K562 (cell line): ENCODE measurements at regions not wholly inside any gene's neighbourhood (a gene's known extent, or its start where the extent isn't known, plus 50 kb on each side); places are given as distances from the start of the nearest gene placed in this dataset.

Experiments used
- ATAC-seq: fragments of 200-7000 bp; cut with Tn5 transposase; 3 replicates; pipeline ENCODE4 v1.9.1; 2020; ENCODE audit warnings: moderate library complexity
- BruUV-seq: library from RNA; stranded (reverse); fragments of 400-500 nt; replicated peaks from 2 replicates; lab custom pipeline; 2021; lab: Mats Ljungman, UMichigan
- CTCF ChIA-PET: fragments of 300-600 bp; formaldehyde crosslinking; extraction: SDS; loops from one replicate; lab custom pipeline; 2021; ENCODE audit warnings: low intra/inter-chr PET ratio; lab: Yijun Ruan, JAX
- POLR2A ChIA-PET: fragments of 300-600, 350-650 bp; sonication (Branson Sonifier 250); formaldehyde crosslinking; extraction: SDS; loops from one replicate; lab custom pipeline; 2021; ENCODE audit warnings: antibody characterized with exemption, inconsistent platforms; lab: Yijun Ruan, JAX
- DNase-seq, 4 experiments: peaks; one replicate each; pipeline versions ENCODE4 v3.0.0 to v3.0.0-alpha.2; 2011 to 2018; ENCODE audit warnings: low spot score in 3 of 4, mixed read lengths in 3 of 4; ENCODE audit errors: extremely low read depth in 1 of 4
- FAIRE-seq: peaks from 2 replicates; lab custom pipeline; 2011; peaks lifted over from hg19 to GRCh38; lab: Jason Lieb, UNC
- H2AFZ ChIP-seq: 2 replicates; pipeline ENCODE4 v1.6.0; 2011; ENCODE audit warnings: low read depth, low read length, control low read depth, inconsistent platforms
- H3K27ac ChIP-seq: fragments of 200-600 bp; 3 replicates; pipeline ENCODE4 v1.8.0; 2011; ENCODE audit warnings: low read depth, mild to moderate bottlenecking, control low read depth, inconsistent platforms, low read length, moderate library complexity, mixed read lengths; ENCODE audit errors: extremely low read depth
- H3K27me3 ChIP-seq, 2 experiments: fragments of 300-600 bp in 1 of 2; 2 replicates in 1 of 2; 3 replicates in 1 of 2; pipeline versions ENCODE4 v1.6.0 to v1.8.0; 2011; ENCODE audit warnings: inconsistent platforms in 2 of 2, low read length in 2 of 2, mild to moderate bottlenecking in 1 of 2, mixed read lengths in 1 of 2, moderate library complexity in 1 of 2; ENCODE audit not compliant: control insufficient read depth in 2 of 2, insufficient read depth in 2 of 2
- H3K36me3 ChIP-seq: fragments of 300-600 bp; 3 replicates; pipeline ENCODE4 v1.8.0; 2011; ENCODE audit warnings: mild to moderate bottlenecking, low read length, inconsistent platforms; ENCODE audit not compliant: control insufficient read depth, insufficient read depth
- H3K4me1 ChIP-seq, 2 experiments: fragments of 200-600 bp in 1 of 2; replicated peaks in 1 of 2; 2 replicates in 1 of 2; 3 replicates in 1 of 2; pipeline versions ENCODE4 v1.5.1 to v1.8.0; 2011; ENCODE audit warnings: inconsistent platforms in 2 of 2, low read length in 2 of 2, mild to moderate bottlenecking in 1 of 2, mixed read lengths in 1 of 2, moderate library complexity in 1 of 2; ENCODE audit not compliant: control insufficient read depth in 2 of 2, insufficient read depth in 2 of 2
- H3K4me2 ChIP-seq: 2 replicates; pipeline ENCODE4 v1.6.1; 2011; ENCODE audit warnings: low read length, control low read depth, inconsistent platforms, mixed read lengths; ENCODE audit not compliant: insufficient read depth
- H3K4me3 ChIP-seq: fragments of 200-600 bp; sonication (generic), shearing (Covaris generic); 2 replicates; pipeline ENCODE4 v1.5.1; 2016; ENCODE audit warnings: control low read depth, inconsistent platforms
- H3K79me2 ChIP-seq: fragments of 200-600 bp; 3 replicates; pipeline ENCODE4 v1.8.0; 2011; ENCODE audit warnings: low read length, inconsistent platforms; ENCODE audit not compliant: control insufficient read depth, insufficient read depth
- H3K9ac ChIP-seq, 2 experiments: 2 replicates each; pipeline versions ENCODE4 v1.6.0 to v1.6.1; 2011; ENCODE audit warnings: low read depth in 2 of 2, low read length in 2 of 2, control low read depth in 1 of 2, inconsistent platforms in 1 of 2, mild to moderate bottlenecking in 1 of 2, mixed read lengths in 1 of 2; ENCODE audit not compliant: insufficient read depth in 1 of 2
- H3K9me1 ChIP-seq: one replicate; pipeline ENCODE4 v1.6.0; 2011; ENCODE audit warnings: inconsistent platforms, mild to moderate bottlenecking, low read length, moderate library complexity; ENCODE audit not compliant: control insufficient read depth, insufficient read depth
- H3K9me3 ChIP-seq: replicated peaks from 2 replicates; pipeline ENCODE4 v1.5.1; 2011; ENCODE audit warnings: low read depth, low read length, inconsistent platforms; ENCODE audit not compliant: control insufficient read depth, insufficient read depth
- H4K20me1 ChIP-seq: replicated peaks from 2 replicates; pipeline ENCODE4 v1.6.1; 2011; ENCODE audit warnings: low read length, inconsistent platforms, mixed read lengths; ENCODE audit not compliant: control insufficient read depth, insufficient read depth
- CEBPG ChIP-seq, 3 experiments: fragments of 200-800 bp in 1 of 3; sonication (Bioruptor generic) in 1 of 3; sonication (generic) in 1 of 3; formaldehyde crosslinking in 1 of 3; IDR thresholded peaks in 2 of 3; conservative IDR thresholded peaks in 1 of 3; 2 replicates each; pipeline versions ENCODE4 v1.6.1 to v1.8.0; 2016 to 2022; ENCODE audit warnings: missing compliant biosample characterization in 2 of 3, missing genetic modification characterization in 2 of 3, mild to moderate bottlenecking in 1 of 3, missing genetic modification reagents in 1 of 3
- CHD4 ChIP-seq: fragments of 200-600 bp; sonication (generic); IDR thresholded peaks from 3 replicates; pipeline ENCODE4 v1.6.1; 2012; ENCODE audit warnings: low read depth, mild to moderate bottlenecking, mixed read lengths, low read length, inconsistent platforms; ENCODE audit not compliant: insufficient read depth, insufficient replicate concordance, poor library complexity, severe bottlenecking
- JUNB ChIP-seq: fragments of 450-650 bp; formaldehyde crosslinking; conservative IDR thresholded peaks from 2 replicates; pipeline ENCODE4 v1.4.0; 2020; ENCODE audit warnings: mild to moderate bottlenecking
- MCM3 ChIP-seq: fragments of 450-650 bp; IDR thresholded peaks from 2 replicates; pipeline ENCODE4 v1.6.1; 2016
- MTA1 ChIP-seq: fragments of 450-650 bp; IDR thresholded peaks from 2 replicates; pipeline ENCODE4 v1.6.1; 2017; ENCODE audit warnings: borderline replicate concordance
- NR2F6 ChIP-seq: fragments of 450-650 bp; formaldehyde crosslinking; IDR thresholded peaks from 2 replicates; pipeline ENCODE4 v1.4.0; 2020; ENCODE audit warnings: mild to moderate bottlenecking
- RBM25 ChIP-seq: fragments of 200-400 bp; formaldehyde crosslinking; IDR thresholded peaks from 2 replicates; pipeline ENCODE4 v1.6.1; 2018; ENCODE audit warnings: low read length, low read depth, moderate library complexity; ENCODE audit not compliant: severe bottlenecking
- RHOXF2B ChIP-seq: fragments of 250-450 bp; sonication (Bioruptor Pico); conservative IDR thresholded peaks from 2 replicates; pipeline ENCODE4 v1.5.1; 2021
- SAFB ChIP-seq: fragments of 200-400 bp; formaldehyde crosslinking; IDR thresholded peaks from 2 replicates; pipeline ENCODE4 v1.6.1; 2017; ENCODE audit warnings: low read depth, low read length, borderline replicate concordance
- SP2 ChIP-seq: IDR thresholded peaks from 2 replicates; pipeline ENCODE4 v1.6.1; 2011; ENCODE audit warnings: mild to moderate bottlenecking, low read depth, low read length, moderate library complexity; ENCODE audit not compliant: poor library complexity, severe bottlenecking; ENCODE audit errors: extremely low read depth
- TEAD1 ChIP-seq, 2 experiments: fragments of 450-650 bp in 1 of 2; sonication (generic) in 1 of 2; formaldehyde crosslinking; IDR thresholded peaks; 2 replicates each; pipeline versions ENCODE4 v1.4.0 to v1.8.0; 2020 to 2022; ENCODE audit warnings: mild to moderate bottlenecking in 2 of 2, missing genetic modification reagents in 1 of 2
- TEAD4 ChIP-seq, 2 experiments: sonication (generic) in 1 of 2; formaldehyde crosslinking in 1 of 2; IDR thresholded peaks; 2 replicates each; pipeline versions ENCODE4 v1.6.1 to v1.8.0; 2012 to 2022; ENCODE audit warnings: borderline replicate concordance in 1 of 2, inconsistent platforms in 1 of 2, low read length in 1 of 2, mild to moderate bottlenecking in 1 of 2, missing genetic modification reagents in 1 of 2
- ZBED1 ChIP-seq: IDR thresholded peaks from 2 replicates; pipeline ENCODE4 v1.6.1; 2014
- ZBTB8A ChIP-seq: fragments of 450-650 bp; IDR thresholded peaks from 2 replicates; pipeline ENCODE4 v1.6.1; 2018; ENCODE audit warnings: mild to moderate bottlenecking, moderate library complexity; ENCODE audit not compliant: partially characterized antibody
- ZNF224 ChIP-seq: sonication (generic); formaldehyde crosslinking; IDR thresholded peaks from 2 replicates; pipeline ENCODE4 v1.8.0; 2022; ENCODE audit warnings: mild to moderate bottlenecking, missing genetic modification reagents
- ZNF444 ChIP-seq: fragments of 250-450 bp; sonication (Bioruptor Pico); IDR thresholded peaks from 2 replicates; pipeline ENCODE4 v1.4.0; 2020; ENCODE audit warnings: mild to moderate bottlenecking, moderate library complexity
- ZNF589 ChIP-seq: fragments of 200-800 bp; sonication (Bioruptor generic); IDR thresholded peaks from 2 replicates; pipeline ENCODE4 v1.6.1; 2016; ENCODE audit warnings: low read depth, missing genetic modification characterization, missing compliant biosample characterization
- in situ Hi-C: fragments of 300-500 bp; cut with MboI; formaldehyde crosslinking; loops from 4 replicates; pipeline ENCODE4 v1.15.0; 2018; ENCODE audit warnings: inconsistent platforms, mixed read lengths
- intact Hi-C: fragments of 100-400 bp; cut with micrococcal nuclease; formaldehyde crosslinking; loops from 2 replicates; pipeline ENCODE4 v1.14.2; 2022
- TF ChIP-seq, protein P1 (sequence below): sonication (generic); formaldehyde crosslinking; IDR thresholded peaks from 2 replicates; pipeline ENCODE4 v1.8.0; 2022; ENCODE audit warnings: mild to moderate bottlenecking, missing genetic modification reagents
- TF ChIP-seq, protein P2 (sequence below): fragments of 250-450 bp; sonication (Bioruptor Pico); IDR thresholded peaks from 2 replicates; pipeline ENCODE4 v1.5.0; 2021

DNA sequence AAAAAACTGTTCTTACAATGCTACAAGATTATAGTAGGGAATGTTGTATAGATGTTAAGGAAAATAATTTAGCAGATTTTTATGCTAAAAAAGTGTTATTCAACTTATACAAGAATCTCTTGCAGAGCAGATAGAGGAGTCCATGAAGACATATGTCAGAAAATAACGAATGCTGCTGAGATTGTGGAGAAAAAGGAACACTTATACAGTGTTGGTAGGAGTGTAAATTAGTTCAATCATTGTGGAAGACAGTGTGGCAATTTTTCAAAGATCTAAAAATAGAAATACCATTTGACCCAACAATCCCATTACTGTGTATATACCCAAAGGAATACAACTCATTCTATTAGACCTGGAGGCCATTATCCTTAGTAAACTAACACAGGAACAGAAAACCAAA is 286.2 kb upstream of the OLFM3 start (continued):
- no peak for TF ChIP-seq CHD4
- no peak for TF ChIP-seq CEBPG (CRISPR knock-in tag; IDR thresholded peaks at IDR 0.05)
- TF ChIP-seq CEBPG (tag; conservative IDR thresholded peaks at IDR 0.05 in 1 of 2, IDR thresholded peaks at IDR 0.05 in 1 of 2) = no peak
- TF ChIP-seq MCM3 = no peak
- no peak for TF ChIP-seq SAFB
- no peak for TF ChIP-seq SP2
- no peak for TF ChIP-seq JUNB (CRISPR knock-in tag)

DNA sequence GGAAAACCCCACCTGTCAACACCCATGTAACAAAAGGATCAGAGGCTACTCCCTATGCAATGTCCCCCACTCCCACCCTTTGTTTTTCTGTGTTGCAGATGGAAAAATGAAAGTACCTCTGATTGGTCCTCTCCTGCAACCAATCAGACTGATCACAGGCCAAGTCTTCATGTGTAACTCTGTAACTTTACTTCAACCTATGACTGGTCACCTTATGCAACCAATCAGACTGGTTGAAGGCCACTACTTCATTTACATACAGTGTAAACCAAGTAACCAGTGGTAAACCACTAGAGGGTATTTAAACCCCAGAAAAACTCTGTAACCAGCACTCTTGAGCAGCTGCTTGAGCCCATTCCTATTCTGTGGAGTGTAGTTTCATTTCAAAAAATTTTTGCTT is 266.3 kb upstream of the OLFM3 start:
- ChIA-PET POLR2A (no interaction called here), CTCF (no interaction called here)
- H3K4me1 ChIP-seq = no peaks in the 10 kb centered on the region
- H3K4me2 ChIP-seq = no peak overlapping the region
- no peaks in the 10 kb centered on the region for H3K27me3 ChIP-seq
- no peaks in the 10 kb centered on the region for H4K20me1 ChIP-seq
- in situ Hi-C loops (no loop called here), intact Hi-C loops (no loop called here)
- FAIRE-seq (no peak), ATAC-seq (no peak), DNase-seq (no peak)
- no peak overlapping the region for H3K4me3 ChIP-seq
- H3K27ac ChIP-seq = no peak overlapping the region
- H3K9me1 ChIP-seq = no peaks in the 10 kb centered on the region
- no peaks in the 10 kb centered on the region for H3K36me3 ChIP-seq
- no peak overlapping the region for H3K9ac ChIP-seq
- H2AFZ ChIP-seq = no peak overlapping the region
- no peaks in the 10 kb centered on the region for H3K9me3 ChIP-seq
- H3K79me2 ChIP-seq = no peaks in the 10 kb centered on the region
- BruUV-seq = no TSS peak
- TF ChIP-seq ZBED1 (no peak), MTA1 (no peak), TEAD4 (IDR thresholded peaks at IDR 0.05; ENCODE audit: low read length) (no peak), TEAD4 (CRISPR knock-in tag; IDR thresholded peaks at IDR 0.05; ENCODE audit: borderline replicate concordance) (no peak), ZNF589 (CRISPR knock-in tag) (no peak), ZNF444 (CRISPR knock-in tag) (no peak), RHOXF2B (CRISPR knock-in tag) (no peak), ZNF224 (CRISPR knock-in tag) (no peak), TEAD1 (CRISPR knock-in tag; IDR thresholded peaks at IDR 0.05) (no peak), RBM25 (no peak), NR2F6 (CRISPR knock-in tag) (no peak), ZBTB8A (no peak)
- TF ChIP-seq, protein P1, sequence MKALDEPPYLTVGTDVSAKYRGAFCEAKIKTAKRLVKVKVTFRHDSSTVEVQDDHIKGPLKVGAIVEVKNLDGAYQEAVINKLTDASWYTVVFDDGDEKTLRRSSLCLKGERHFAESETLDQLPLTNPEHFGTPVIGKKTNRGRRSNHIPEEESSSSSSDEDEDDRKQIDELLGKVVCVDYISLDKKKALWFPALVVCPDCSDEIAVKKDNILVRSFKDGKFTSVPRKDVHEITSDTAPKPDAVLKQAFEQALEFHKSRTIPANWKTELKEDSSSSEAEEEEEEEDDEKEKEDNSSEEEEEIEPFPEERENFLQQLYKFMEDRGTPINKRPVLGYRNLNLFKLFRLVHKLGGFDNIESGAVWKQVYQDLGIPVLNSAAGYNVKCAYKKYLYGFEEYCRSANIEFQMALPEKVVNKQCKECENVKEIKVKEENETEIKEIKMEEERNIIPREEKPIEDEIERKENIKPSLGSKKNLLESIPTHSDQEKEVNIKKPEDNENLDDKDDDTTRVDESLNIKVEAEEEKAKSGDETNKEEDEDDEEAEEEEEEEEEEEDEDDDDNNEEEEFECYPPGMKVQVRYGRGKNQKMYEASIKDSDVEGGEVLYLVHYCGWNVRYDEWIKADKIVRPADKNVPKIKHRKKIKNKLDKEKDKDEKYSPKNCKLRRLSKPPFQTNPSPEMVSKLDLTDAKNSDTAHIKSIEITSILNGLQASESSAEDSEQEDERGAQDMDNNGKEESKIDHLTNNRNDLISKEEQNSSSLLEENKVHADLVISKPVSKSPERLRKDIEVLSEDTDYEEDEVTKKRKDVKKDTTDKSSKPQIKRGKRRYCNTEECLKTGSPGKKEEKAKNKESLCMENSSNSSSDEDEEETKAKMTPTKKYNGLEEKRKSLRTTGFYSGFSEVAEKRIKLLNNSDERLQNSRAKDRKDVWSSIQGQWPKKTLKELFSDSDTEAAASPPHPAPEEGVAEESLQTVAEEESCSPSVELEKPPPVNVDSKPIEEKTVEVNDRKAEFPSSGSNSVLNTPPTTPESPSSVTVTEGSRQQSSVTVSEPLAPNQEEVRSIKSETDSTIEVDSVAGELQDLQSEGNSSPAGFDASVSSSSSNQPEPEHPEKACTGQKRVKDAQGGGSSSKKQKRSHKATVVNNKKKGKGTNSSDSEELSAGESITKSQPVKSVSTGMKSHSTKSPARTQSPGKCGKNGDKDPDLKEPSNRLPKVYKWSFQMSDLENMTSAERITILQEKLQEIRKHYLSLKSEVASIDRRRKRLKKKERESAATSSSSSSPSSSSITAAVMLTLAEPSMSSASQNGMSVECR (CRISPR knock-in tag) = no peak
- TF ChIP-seq, protein P2, sequence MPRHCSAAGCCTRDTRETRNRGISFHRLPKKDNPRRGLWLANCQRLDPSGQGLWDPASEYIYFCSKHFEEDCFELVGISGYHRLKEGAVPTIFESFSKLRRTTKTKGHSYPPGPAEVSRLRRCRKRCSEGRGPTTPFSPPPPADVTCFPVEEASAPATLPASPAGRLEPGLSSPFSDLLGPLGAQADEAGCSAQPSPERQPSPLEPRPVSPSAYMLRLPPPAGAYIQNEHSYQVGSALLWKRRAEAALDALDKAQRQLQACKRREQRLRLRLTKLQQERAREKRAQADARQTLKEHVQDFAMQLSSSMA (CRISPR knock-in tag) = no peak
